Spinal cord (tissue), 9 donors: ENCODE measurements at regions not wholly inside any gene's neighbourhood (a gene's known extent, or its start where the extent isn't known, plus 50 kb on each side); places are given as distances from the start of the nearest gene placed in this dataset.

ENCODE experiments used
- DNase-seq, 6 donors: peaks; one replicate each; pipeline versions ENCODE4 v3.0.0 to v3.0.0-alpha.2; 2013 to 2015; ENCODE audit warnings: low spot score in 6 of 6, low read depth in 4 of 6
- H3K27ac ChIP-seq: one replicate; pipeline ENCODE4 v1.5.1; 2013; ENCODE audit warnings: low read depth, low read length, control low read depth
- H3K27me3 ChIP-seq: one replicate; pipeline ENCODE4 v1.6.1; 2013; ENCODE audit warnings: low read length; ENCODE audit not compliant: control insufficient read depth, insufficient read depth
- H3K36me3 ChIP-seq: one replicate; pipeline ENCODE4 v1.6.1; 2013; ENCODE audit warnings: low read length; ENCODE audit not compliant: control insufficient read depth, insufficient read depth
- H3K4me1 ChIP-seq: one replicate; pipeline ENCODE4 v1.6.1; 2013; ENCODE audit warnings: low read length; ENCODE audit not compliant: control insufficient read depth, insufficient read depth
- H3K4me3 ChIP-seq: one replicate; pipeline ENCODE4 v1.5.1; 2013; ENCODE audit warnings: low read depth, low read length, control low read depth
- H3K9me3 ChIP-seq: one replicate; pipeline ENCODE4 v1.6.1; 2013; ENCODE audit warnings: low read length; ENCODE audit not compliant: control insufficient read depth, insufficient read depth
- WGBS: methylation state at CpG from one replicate; pipeline ENCODE4 v1.1.5; 2013; ENCODE audit warnings: missing lambda C conversion rate; ENCODE audit not compliant: insufficient coverage; 5-methylcytosine and 5-hydroxymethylcytosine counted together
- donor health status: healthy.

- Histone ChIP-seq H3K27me3 (no peaks in the 10 kb centered on the region), H3K27ac (no peak overlapping the region), H3K4me1 (peaks cover 7% of the 10 kb centered on the region), H3K36me3 (no peaks in the 10 kb centered on the region), H3K4me3 (no peak overlapping the region), H3K9me3 (peaks cover 2% of the 10 kb centered on the region)
- 77% methylated on average over 3 of the region's 5 CpGs for WGBS
- no peak for DNase-seq
Observed at GRCh38 chr2:111654829-111655228, 229.2 kb downstream of the ANAPC1 start.

- no peaks in the 10 kb centered on the region for H3K9me3 ChIP-seq
- WGBS, result 90% methylated on average over 9 of the region's 9 CpGs
- no peaks in the 10 kb centered on the region for H3K36me3 ChIP-seq
- DNase-seq, result no peak
- H3K4me3 ChIP-seq, result no peak overlapping the region
- no peaks in the 10 kb centered on the region for H3K27me3 ChIP-seq
- H3K27ac ChIP-seq, result no peak overlapping the region
- peaks cover 7% of the 10 kb centered on the region for H3K4me1 ChIP-seq
Observed at GRCh38 chr2:111656436-111656835, 227.6 kb downstream of the ANAPC1 start.

- H3K36me3 ChIP-seq, result no peaks in the 10 kb centered on the region
- no peak overlapping the region for H3K27ac ChIP-seq
- WGBS, result 77% methylated on average over 8 of the region's 11 CpGs
- no peak overlapping the region for H3K4me3 ChIP-seq
- no peaks in the 10 kb centered on the region for H3K9me3 ChIP-seq
- no peaks in the 10 kb centered on the region for H3K27me3 ChIP-seq
- H3K4me1 ChIP-seq, result peaks cover 7% of the 10 kb centered on the region
- DNase-seq, result no peak
Observed at GRCh38 chr2:111656894-111657293, 227.1 kb downstream of the ANAPC1 start.

GRCh38 chr2:111657351-111657975, 226.5 kb downstream of the ANAPC1 start:
- DNase-seq, result no peak
- Histone ChIP-seq H3K27me3 (no peaks in the 10 kb centered on the region), H3K27ac (no peak overlapping the region), H3K4me1 (peaks cover 7% of the 10 kb centered on the region), H3K36me3 (no peaks in the 10 kb centered on the region), H3K4me3 (no peak overlapping the region), H3K9me3 (no peaks in the 10 kb centered on the region)
- WGBS, result 96% methylated on average over 5 of the region's 8 CpGs

DNA sequence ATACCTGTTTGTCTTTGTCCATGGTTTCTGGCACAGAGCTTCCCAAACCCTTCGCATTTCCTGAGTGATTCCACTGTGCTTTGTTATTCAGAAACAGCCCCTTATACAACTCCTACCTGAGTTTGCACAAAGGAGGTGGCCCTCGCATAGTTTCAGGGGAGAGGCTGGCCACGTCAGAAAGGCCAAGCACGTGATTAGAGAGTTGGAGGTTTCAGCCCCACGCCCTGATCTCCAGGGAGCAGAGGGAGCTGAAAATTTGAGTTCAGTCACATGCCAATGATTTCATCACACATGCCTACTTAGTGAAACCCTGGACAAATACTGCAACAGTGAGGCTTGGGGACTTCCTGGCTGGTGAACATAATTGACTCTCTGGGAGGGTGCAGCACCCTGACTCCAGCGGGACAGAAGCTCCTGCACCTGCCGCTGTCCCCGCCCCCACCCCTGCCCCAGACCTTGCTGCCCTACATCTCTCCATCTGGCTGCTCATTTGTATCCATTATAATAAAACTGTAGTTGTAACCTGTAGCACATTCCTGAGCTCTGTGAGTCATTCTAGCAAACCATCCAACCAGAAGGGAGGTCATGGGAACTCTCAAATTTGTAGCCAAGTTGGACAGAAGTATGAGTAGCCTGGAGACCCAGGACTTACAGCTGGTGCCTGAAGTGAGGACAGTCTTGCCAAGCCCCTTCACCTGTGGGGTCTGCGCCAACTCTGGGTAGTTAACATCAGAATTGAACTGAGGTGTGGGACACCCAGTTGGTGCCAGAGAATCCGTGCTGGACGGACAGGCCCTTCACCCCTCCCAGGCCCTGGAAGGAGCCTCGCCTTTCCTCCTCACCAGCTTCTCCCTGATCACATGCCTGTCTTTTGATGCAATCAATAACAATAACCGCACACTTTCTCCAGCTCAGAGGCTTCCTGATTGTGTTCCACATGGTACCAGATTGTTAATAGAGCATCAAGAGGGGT, 224.3 kb downstream of the ANAPC1 start:
- DNase-seq, result no peak
- 84% methylated on average over 4 of the region's 13 CpGs for WGBS
- Histone ChIP-seq H3K4me1 (peaks cover 7% of the 10 kb centered on the region), H3K27ac (peak overlapping the region; percentile 13), H3K9me3 (no peaks in the 10 kb centered on the region), H3K4me3 (no peak overlapping the region), H3K27me3 (no peaks in the 10 kb centered on the region), H3K36me3 (no peaks in the 10 kb centered on the region)

DNA sequence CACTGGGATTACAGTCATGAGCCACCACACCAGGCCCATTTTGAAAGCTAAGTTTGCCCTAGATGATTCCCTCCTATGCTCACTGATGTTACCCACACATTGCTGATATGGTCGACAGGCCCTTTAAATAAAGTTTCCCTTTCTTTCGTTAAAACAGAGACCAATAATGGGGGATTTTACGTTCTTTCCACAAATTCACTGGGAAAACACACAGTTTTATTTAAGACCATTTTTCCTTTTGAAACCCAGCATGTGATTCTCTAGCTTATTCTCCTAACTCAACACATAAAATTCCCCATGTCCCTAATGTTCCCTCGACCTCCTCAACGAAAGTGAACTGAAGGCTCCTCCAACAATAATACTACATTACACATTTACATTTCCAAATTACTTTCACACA, 223.2 kb downstream of the ANAPC1 start:
- WGBS, result 91% methylated on average over 5 of the region's 5 CpGs
- Histone ChIP-seq H3K4me1 (no peaks in the 10 kb centered on the region), H3K27me3 (no peaks in the 10 kb centered on the region), H3K9me3 (no peaks in the 10 kb centered on the region), H3K36me3 (no peaks in the 10 kb centered on the region), H3K27ac (no peak overlapping the region), H3K4me3 (no peak overlapping the region)
- no peak for DNase-seq

DNA sequence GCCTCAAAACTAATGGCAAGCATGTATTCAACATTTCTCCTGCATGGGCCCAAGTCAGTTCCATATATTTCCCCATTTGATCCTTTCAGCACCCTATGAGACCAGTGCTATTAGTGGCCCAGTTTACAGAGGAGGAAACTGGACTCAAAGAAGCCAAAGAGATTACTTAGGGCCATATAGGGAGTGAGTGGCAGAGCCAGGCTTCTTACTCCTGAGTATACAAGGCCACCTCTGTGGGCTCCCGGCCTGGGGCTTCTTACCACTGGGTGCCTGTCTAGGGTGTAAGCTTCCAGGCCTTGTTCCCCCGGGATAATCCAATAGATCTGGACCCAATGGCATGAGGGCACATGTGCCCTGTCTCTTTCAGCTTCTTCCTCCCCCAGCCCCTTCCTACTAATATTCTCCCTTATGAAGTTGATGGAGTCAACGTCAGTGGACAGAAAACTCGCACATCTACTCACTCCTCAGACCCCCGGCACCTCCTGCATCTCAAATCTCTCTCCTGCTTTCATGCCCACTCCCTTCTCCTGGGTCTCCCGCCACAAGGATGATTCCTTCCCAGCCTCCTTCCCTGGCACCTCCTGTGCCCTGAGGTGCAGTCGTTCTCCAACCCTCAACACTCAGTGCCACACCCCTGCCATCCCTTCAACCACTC, 222.6 kb downstream of the ANAPC1 start:
- H3K27me3 ChIP-seq, result no peaks in the 10 kb centered on the region
- H3K4me3 ChIP-seq, result no peak overlapping the region
- H3K36me3 ChIP-seq, result no peaks in the 10 kb centered on the region
- 96% methylated on average over 5 of the region's 7 CpGs for WGBS
- DNase-seq, result no peak
- H3K27ac ChIP-seq, result peak overlapping the region; percentile 17
- H3K9me3 ChIP-seq, result no peaks in the 10 kb centered on the region
- H3K4me1 ChIP-seq, result no peaks in the 10 kb centered on the region

DNA sequence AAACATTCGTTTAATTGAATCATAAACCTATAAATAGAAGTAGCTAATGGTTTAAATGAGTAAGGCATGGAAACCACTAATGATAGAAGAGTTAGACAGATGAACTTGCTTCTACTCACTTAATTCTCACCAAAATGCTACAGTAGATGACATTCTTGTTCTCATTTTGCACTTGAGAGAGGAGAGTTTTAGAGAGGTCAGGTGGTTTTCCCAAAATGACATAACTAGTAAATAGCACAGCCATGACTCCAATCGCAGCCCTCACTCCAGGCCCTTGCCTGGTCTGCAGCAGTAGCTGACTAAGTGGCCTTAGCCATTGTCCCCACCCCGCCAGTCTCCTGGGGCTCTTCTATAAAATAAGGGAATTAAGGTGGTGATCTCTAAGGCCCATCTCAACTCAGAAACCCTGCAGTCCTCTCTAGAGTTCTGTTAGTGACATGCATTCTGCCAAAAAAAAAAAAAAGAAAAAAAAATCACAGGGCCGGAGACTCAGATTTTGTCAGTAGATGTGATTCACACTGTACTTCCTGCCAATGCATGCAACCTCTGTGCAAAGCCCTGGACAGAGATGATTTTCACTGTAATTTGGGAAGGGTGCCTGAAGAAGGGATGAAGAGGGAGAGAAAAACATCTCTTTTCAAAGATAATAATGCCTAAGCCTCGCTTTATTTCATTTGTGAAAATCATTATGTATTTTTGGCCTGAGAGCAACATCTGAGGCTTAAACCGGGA, 221.8 kb downstream of the ANAPC1 start:
- WGBS, result 78% methylated on average over 2 of the region's 6 CpGs
- no peaks in the 10 kb centered on the region for H3K9me3 ChIP-seq
- no peaks in the 10 kb centered on the region for H3K4me1 ChIP-seq
- no peak overlapping the region for H3K27ac ChIP-seq
- no peaks in the 10 kb centered on the region for H3K27me3 ChIP-seq
- H3K4me3 ChIP-seq, result no peak overlapping the region
- peak in 1 of 6 donors; percentile 50 for DNase-seq
- no peaks in the 10 kb centered on the region for H3K36me3 ChIP-seq

DNA sequence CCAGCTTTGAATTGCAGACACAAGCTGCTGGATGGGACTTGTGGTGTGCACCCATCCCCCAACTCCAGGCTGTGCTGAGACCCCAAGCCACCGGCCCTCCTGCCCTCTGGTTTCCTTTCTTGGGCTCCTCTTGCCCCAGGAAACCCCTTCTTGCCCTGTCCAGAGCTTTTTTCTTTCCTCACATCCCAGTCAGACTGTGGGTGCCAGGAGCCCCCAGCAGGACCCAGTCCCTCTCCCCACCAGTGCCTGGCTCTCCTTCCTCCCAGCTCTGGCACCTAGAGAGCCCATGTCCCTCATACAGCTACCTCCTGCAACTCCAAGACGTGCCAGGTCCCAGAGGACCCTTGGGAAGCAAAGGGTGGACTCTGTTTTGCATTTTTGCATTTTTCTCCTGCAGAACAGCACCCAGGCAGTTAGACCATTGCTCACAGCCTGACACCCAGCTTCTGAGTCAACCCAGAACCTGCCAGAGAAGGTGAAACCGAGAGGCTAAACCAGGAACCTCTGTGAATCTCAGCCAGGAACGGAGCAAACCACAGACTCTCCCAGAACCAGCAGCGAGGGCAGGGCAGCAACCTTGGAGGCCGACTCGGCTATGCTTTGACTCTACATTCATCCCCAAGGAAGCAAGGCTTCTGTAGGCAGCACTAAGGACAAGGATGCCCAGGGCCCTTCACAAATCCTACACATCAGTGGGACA, 221.1 kb downstream of the ANAPC1 start:
- Histone ChIP-seq H3K4me3 (no peak overlapping the region), H3K9me3 (no peaks in the 10 kb centered on the region), H3K36me3 (no peaks in the 10 kb centered on the region), H3K27me3 (no peaks in the 10 kb centered on the region), H3K27ac (no peak overlapping the region), H3K4me1 (no peaks in the 10 kb centered on the region)
- 88% methylated on average over 6 of the region's 7 CpGs for WGBS
- DNase-seq, result no peak
